ENCODE measurements at regions not wholly inside any gene's neighbourhood (a gene's known extent, or its start where the extent isn't known, plus 50 kb on each side); places are given as distances from the start of the nearest gene placed in this dataset.
"Not testable (repeated sequence)": the region's sequence is repeated elsewhere in the genome, so short reads cannot be mapped to it uniquely, and the experiment has no call there.

GRCh38 chrX:819684-820083 lies 189.1 kb downstream of the SHOX start:
- Histone ChIP-seq H3K27me3 (ENCODE audit: low read depth) (no peaks in the 10 kb centered on the region), H3K36me3 (no peaks in the 10 kb centered on the region), H3K27ac (no peak overlapping the region), H3K9me3 (peaks cover 3% of the 10 kb centered on the region), H3K4me1 (no peaks in the 10 kb centered on the region), H3K4me3 (no peak overlapping the region)
- DNase-seq (no peak), ATAC-seq (no peak)
- no peak for TF ChIP-seq CTCF (IDR thresholded peaks at IDR 0.05)
- intact Hi-C loops (cut with DNase I), result no loop called here

GRCh38 chrX:817759-818300 lies 187.2 kb downstream of the SHOX start:
- H3K36me3 ChIP-seq, result no peaks in the 10 kb centered on the region
- ATAC-seq (no peak), DNase-seq (no peak)
- H3K27me3 ChIP-seq (ENCODE audit: low read depth), result no peaks in the 10 kb centered on the region
- no peak overlapping the region for H3K4me3 ChIP-seq
- peaks cover 3% of the 10 kb centered on the region for H3K9me3 ChIP-seq
- intact Hi-C loops (cut with DNase I), result no loop called here
- no peak for TF ChIP-seq CTCF (IDR thresholded peaks at IDR 0.05)
- no peaks in the 10 kb centered on the region for H3K4me1 ChIP-seq
- H3K27ac ChIP-seq, result no peak overlapping the region

DNA sequence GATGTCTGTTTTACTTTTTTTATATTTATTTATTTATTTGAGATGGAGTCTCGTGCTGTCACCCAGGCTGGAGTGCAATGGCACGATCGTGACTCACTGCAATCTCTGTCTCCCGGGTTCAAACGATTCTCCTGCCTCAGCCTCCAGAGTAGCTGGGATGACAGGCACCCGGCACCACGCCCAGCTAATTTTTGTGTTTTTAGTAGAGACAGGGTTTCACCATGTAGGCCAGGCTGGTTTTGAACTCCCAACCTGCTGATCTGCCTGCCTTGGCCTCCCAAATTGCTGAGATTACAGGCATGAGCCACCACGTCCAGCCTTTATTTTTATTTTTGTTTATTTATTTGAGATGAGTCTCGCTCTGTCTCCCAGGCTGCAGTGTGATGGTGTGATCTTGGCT lies 186.6 kb downstream of the SHOX start:
- H3K4me3 ChIP-seq; DNase-seq; ATAC-seq; H3K4me1 ChIP-seq; intact Hi-C loops (cut with DNase I); H3K27ac ChIP-seq; H3K27me3 ChIP-seq (ENCODE audit: low read depth); H3K9me3 ChIP-seq; H3K36me3 ChIP-seq: not testable (repeated sequence)

GRCh38 chrX:816411-816810 lies 185.8 kb downstream of the SHOX start:
- Histone ChIP-seq H3K4me3 (no peak overlapping the region), H3K27ac (no peak overlapping the region), H3K4me1 (no peaks in the 10 kb centered on the region), H3K9me3 (peaks cover 3% of the 10 kb centered on the region), H3K36me3 (no peaks in the 10 kb centered on the region), H3K27me3 (ENCODE audit: low read depth) (no peaks in the 10 kb centered on the region)
- intact Hi-C loops (cut with DNase I), result no loop called here
- DNase-seq (no peak), ATAC-seq (no peak)
- TF ChIP-seq CTCF (IDR thresholded peaks at IDR 0.05), result no peak

DNA sequence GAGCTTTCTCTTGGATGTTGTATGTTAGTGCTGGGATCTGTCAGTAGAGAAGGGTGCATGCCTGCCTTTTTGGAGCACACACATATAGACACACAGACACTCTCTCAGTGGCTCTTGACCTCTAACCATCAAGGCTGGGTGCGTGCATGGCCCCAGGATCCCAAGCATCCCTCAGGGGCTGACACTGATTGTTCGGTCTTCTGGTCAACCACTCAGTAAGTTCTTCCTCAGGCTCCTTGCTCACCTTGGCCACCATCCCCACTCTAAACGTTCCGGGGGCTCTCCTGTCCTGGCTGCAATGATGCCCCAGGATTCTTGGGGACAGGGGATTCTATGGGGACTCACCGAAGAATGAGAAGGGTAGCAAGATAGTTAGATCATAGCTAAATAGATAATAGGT lies 179.6 kb downstream of the SHOX start:
- no peaks in the 10 kb centered on the region for H3K4me1 ChIP-seq
- H3K27me3 ChIP-seq (ENCODE audit: low read depth), result no peaks in the 10 kb centered on the region
- no peak for TF ChIP-seq CTCF (IDR thresholded peaks at IDR 0.05)
- ATAC-seq (no peak), DNase-seq (no peak)
- no peak overlapping the region for H3K27ac ChIP-seq
- H3K4me3 ChIP-seq, result no peak overlapping the region
- intact Hi-C loops (cut with DNase I), result no loop called here
- H3K36me3 ChIP-seq, result no peaks in the 10 kb centered on the region
- H3K9me3 ChIP-seq, result no peaks in the 10 kb centered on the region

DNA sequence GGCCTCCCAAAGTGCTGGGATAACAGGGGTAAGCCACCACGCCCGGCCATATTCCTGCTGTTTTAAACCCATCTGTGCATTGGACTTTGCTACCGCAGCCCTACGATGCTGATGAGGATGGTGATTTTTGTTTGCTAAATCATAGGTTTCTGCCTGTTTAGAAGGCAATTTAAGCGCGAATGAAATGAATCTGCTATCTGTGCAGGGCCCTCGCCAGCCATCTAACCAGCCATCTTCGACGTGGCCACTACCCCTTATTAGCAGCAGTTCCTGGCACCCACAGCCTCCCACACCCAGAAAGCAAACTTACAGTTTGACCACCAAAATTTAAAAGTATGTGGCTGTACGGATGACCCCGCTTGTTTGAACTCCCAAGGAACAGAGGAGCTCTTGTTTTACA lies 178.5 kb downstream of the SHOX start:
- DNase-seq, result no peak
- Histone ChIP-seq H3K36me3 (no peaks in the 10 kb centered on the region), H3K27me3 (ENCODE audit: low read depth) (no peaks in the 10 kb centered on the region), H3K9me3 (no peaks in the 10 kb centered on the region), H3K4me3 (no peak overlapping the region), H3K4me1 (no peaks in the 10 kb centered on the region), H3K27ac (no peak overlapping the region)
- no peak for TF ChIP-seq CTCF (IDR thresholded peaks at IDR 0.05)
- intact Hi-C loops (cut with DNase I), result no loop called here
- ATAC-seq, result no peak
